Testis (tissue), 2 donors: ENCODE measurements at regions not wholly inside any gene's neighbourhood (a gene's known extent, or its start where the extent isn't known, plus 50 kb on each side); places are given as distances from the start of the nearest gene placed in this dataset.

Source experiments
- POLR2A ChIP-seq: fragments of 450-650 bp; IDR thresholded peaks from one replicate; pipeline ENCODE4 v1.6.1; 2017; ENCODE audit warnings: antibody characterized with exemption, mild to moderate bottlenecking, moderate library complexity
- TF ChIP-seq, protein P1 (sequence below), 3 experiments: fragments of 450-650 bp in 2 of 3; fragments of 200-600 bp in 1 of 3; sonication (generic) in 1 of 3; IDR thresholded peaks; one replicate each; pipeline ENCODE4 v1.5.1; 2016 to 2019; ENCODE audit warnings: antibody characterized with exemption in 3 of 3, mild to moderate bottlenecking in 2 of 3, moderate library complexity in 1 of 3

- TF ChIP-seq, protein P1, sequence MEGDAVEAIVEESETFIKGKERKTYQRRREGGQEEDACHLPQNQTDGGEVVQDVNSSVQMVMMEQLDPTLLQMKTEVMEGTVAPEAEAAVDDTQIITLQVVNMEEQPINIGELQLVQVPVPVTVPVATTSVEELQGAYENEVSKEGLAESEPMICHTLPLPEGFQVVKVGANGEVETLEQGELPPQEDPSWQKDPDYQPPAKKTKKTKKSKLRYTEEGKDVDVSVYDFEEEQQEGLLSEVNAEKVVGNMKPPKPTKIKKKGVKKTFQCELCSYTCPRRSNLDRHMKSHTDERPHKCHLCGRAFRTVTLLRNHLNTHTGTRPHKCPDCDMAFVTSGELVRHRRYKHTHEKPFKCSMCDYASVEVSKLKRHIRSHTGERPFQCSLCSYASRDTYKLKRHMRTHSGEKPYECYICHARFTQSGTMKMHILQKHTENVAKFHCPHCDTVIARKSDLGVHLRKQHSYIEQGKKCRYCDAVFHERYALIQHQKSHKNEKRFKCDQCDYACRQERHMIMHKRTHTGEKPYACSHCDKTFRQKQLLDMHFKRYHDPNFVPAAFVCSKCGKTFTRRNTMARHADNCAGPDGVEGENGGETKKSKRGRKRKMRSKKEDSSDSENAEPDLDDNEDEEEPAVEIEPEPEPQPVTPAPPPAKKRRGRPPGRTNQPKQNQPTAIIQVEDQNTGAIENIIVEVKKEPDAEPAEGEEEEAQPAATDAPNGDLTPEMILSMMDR (IDR thresholded peaks at IDR 0.05): no peak
- TF ChIP-seq POLR2A: no peak
Observed at GRCh38 chr12:92529944-92530343, 172.8 kb upstream of the PLEKHG7 start.
